ENCODE measurements at regions not wholly inside any gene's neighbourhood (a gene's known extent, or its start where the extent isn't known, plus 50 kb on each side); places are given as distances from the start of the nearest gene placed in this dataset.
"Not testable (repeated sequence)": the region's sequence is repeated elsewhere in the genome, so short reads cannot be mapped to it uniquely, and the experiment has no call there.

DNA sequence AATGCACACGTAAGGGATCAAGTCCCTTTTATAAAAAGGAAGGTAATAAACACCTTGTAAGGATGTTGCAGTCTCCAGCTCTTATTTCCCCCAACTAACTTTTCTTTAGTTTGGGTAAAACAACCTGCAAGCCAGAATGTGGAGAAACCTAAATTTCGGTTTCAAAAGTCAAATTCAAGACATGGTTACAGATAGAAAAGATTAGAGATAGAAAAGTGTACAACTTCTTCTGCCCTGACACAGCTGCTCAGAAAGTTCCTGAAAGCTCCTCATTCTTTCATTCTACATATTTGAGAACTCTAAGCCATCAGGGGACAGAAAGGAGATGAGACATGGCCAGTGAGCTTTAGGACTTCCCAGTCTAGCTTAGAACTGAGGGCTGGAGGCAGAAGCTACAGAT lies 574.9 kb downstream of the DIPK2A start:
- no peak for DNase-seq

DNA sequence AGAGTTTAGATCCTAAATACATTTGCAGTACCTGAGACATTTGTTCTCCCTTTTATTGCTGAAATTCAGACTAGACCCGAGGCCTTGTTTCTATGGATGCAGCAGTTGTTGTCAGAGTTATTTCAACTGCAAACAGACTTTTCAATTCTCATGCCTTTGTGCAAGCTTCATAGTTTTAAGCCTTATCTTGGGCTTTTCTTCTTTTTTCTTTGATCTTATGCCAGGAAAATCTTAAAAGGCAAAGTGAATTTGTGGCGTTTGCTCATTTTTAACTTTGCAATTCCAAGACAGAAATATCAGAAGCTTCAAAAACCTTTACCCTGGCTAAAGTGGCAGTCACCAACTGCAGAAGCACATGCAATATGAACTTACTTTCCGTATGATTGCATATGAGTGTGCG lies 576.7 kb downstream of the DIPK2A start:
- DNase-seq: no peak

DNA sequence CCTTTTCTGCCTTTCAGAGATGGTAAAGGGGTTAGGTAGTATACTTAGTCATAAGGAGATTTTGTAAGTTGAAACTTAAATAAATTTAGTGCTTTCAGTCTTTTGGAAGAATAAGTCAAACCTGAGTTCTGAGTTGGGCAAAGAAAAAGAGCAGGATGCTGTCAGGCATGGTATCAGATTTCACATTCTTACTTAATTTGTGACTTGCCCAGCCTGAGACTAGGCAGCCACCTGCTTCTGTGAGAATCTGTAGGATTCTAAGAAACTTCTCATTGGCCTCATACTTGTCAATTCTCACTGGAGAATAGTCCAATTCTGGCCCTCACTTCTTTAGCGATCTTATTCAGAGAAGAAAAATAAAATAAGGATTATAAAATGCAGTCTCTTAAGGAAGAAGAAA lies 577.5 kb downstream of the DIPK2A start:
- no peak for DNase-seq

DNA sequence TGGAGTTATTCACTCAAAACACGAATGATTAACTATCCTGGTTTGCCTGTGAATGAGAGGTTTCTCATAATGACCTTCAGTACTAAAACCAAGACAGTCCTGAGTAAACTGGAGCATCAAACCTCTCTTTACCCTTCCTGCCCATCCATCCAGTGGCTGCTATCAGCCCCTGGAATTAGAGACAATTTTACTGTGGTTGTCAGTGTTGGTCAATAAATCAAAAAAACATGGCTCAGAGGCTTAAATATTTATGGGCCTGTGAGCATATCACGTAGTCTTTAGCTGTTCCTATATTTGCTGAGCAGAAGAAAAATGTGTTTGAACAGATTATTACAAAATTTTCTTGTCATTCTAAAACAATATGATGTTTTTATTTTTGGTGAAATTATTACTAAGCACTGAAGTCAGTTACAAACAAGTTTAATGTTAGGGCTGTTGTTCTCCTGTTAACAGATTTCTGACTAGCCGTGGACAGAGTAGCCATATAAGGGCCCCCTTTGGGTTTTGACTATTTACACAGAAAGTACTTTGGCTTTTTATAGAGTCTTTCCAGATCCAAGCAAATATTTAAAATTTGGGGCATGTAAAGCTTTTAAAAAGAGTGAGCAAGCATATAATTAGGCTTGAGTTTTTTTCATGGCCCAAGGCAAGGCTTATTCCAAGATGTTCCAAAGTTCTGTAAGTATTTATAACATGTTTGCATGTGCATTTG lies 580.9 kb downstream of the DIPK2A start:
- no peak for DNase-seq

DNA sequence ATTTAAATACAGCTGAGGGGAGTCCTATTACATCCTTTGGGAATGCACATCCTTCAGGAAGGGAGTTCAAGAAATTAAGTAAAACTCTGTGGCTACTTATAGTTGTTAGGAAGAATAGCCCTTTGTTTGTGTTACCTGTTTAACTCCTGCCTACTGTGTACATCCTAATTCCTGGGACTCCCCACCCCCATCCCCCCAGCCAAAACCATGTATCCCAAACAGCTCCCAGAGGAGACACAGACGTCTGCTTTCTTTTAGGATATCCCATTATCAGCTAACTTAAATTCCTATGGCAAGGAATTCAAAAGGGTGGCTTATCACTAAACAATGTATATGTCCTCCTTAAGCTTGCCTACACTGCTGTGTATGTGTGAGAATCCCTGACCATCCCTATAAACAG lies 581.7 kb downstream of the DIPK2A start:
- no peak for DNase-seq

DNA sequence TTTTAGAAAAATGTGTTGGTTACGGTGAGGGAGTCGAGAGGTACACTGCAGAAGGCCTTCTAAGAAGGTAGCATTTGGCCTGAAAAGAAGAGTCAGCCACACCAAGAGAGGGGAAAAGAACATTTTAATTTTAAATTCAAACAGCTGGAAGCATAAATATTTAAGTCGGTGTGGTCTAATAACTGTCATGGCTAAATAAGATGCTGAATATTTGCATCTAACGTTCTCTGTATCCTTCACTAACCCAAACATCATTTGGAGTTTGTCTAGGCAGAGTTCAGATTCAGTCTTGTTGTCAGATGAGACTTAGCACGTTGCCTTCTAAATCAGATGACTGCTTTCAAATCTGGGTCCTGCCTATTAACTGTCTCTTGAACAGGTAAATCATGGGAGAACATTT lies 583.3 kb downstream of the DIPK2A start:
- no peak for DNase-seq

DNA sequence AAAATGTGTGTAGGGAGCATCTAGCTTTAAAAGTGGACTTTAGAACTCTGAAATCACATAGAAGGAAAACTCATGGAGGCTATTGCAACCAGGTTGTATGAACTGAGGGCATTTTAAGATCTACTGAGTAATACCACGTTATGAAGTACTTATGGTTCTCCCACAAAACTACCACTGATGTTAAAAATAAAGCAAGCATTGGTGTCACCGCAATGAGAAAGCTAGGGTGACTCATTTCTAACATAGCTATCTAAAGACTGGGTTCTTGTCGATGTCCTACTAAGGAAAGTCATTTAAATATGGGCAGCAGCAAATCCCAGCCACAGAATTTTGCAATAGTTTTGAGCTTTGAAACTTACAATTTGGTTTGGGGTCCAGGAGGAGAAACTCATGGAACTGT lies 584.8 kb downstream of the DIPK2A start:
- DNase-seq: no peak

DNA sequence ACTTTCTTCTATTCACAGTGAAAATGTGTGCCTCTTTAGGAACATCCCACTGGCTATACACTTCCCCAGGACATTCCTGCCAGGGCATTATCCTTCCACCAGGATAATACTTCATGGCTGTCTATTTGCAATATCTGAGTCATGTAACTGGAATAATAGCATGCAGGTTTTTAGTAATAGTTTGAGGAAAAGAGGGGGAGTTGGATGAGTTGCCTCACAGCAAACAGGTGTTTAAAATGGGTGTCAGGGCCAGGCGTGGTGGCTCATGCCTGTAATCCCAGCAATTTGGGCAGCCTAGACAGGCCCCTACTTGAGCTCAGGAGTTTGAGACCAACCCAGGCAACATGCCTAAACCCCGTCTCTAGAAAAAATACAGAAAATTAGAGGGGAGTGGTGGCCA lies 585.9 kb downstream of the DIPK2A start:
- DNase-seq: no peak

DNA sequence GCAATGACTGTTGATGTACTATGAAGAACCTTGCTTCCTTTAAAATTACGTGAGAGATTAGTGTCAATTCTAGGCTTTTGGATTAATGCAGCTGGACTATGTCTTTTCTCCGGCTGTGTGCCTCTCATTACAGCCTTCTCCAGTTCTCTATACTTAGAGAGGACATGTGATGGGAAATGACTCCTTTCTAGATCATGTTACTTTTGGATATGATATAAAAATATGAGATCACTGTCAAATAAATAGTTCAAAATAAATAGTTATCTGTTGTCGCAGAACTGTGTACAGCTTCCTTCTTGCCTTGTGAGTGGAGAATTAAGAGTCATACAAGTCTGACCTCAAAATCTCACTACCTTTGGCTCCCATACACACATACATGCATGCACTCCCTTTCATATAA lies 592.4 kb downstream of the DIPK2A start:
- no peak for DNase-seq

DNA sequence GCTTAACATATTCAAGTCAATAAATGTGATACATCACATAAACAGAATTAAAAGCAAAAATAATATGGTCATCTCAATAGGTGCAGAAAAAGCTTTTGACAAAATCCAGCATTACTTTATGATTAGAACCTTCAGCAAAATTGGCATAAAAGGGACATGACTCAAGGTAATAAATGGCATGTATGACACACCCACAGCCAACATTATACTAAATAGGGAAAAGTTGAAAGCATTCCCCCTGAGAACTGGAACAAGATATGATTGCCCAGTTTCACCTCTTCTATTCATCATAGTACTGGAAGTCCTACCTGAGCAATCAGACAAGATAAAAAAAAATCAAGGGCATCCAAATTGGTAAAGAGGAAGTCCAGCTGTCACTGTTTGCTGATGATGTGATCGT lies 594.7 kb downstream of the DIPK2A start:
- no peak for DNase-seq

DNA sequence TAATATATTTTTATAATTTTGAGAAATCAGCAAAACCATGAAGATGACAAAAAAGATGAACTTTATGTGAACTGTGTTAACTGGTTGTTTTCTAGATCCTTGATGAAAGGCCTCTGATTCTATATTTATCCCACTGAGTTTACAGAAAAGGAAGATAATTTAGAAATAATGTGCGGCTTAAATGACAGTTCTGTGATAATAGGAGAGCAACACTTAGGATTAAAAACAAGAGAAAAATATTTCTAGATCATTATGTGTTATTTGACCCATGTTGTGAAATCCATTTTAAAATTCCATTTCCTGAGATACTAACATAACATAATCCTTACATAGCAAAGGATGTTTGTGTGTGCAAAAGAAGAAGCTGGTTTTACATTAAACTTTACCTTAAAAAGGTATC lies 598.0 kb downstream of the DIPK2A start:
- DNase-seq: no peak

DNA sequence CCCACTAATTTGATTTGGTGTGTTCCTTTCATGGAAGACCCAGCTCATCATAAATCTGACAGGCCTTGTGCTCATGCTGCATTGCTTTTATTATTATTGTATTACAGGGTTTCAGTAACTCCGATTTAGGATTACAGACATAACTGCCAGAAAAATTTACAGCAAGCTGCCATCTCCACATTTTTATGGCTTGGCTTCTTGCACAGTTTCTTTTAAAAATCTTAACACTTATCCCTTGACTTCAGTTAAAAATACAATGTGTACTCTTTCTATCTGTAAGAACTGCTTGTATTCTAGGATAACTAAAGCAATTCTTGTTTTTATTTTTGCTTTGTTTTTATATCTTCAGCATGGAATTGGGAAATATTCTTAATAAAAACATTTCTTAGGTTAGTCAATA lies 612.2 kb downstream of the DIPK2A start:
- no peak for DNase-seq

DNA sequence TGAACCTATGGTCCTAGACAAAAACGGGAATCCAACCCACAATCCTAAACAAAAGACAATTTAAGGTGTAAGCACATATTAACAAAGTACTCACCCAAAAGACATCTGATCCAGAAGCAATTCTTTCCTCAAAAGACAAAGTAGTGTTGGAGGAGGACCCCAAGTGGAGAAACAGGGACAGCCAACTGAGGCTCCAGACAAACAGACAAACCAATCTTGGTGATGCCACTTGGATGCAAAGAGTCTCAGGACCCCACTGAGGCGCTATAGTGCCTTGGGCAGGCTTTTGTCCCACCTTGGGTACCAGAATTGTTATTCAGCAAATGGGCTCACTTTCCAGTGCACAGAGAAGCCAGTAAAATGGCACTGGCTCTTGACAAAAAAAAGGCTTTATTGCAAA lies 613.8 kb downstream of the DIPK2A start:
- no peak for DNase-seq

DNA sequence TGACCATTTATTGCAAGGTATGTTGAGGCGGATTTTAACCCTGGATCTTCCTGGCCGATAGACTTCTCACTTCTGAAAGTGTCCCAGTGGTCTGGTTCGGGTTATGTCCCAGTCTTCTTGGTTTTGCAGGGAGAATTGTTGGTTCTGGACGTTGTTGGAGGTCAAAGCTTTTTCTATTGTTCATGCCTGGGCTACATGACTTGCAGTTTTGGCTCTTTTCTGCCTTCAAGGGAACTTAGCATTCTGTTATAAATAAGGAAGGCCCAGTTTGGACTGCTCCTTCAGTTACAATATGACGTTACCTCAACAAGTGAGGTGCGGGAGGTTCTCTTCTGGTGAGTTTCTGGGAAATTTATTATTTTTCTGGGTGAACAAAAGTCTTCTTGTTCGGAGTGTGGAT lies 614.3 kb downstream of the DIPK2A start:
- no peak for DNase-seq

DNA sequence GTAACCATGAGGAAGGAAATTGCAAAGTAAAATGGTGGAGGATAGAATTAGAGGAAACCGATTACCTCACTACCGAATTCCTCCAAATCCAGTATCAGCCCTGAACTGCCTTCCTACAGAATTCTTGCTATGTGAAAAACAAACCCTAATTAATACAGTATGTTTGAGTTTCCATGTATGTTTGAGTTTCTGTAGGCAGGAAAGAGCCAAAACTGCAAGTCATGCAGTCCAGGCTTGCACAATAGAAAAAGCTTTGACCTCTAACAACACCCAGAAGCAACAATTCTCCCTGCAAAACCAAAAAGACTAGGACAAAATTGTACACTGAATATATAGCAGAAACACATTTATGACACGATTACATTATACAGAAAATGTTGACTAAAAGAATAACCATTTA lies 614.8 kb downstream of the DIPK2A start:
- DNase-seq: no peak

DNA sequence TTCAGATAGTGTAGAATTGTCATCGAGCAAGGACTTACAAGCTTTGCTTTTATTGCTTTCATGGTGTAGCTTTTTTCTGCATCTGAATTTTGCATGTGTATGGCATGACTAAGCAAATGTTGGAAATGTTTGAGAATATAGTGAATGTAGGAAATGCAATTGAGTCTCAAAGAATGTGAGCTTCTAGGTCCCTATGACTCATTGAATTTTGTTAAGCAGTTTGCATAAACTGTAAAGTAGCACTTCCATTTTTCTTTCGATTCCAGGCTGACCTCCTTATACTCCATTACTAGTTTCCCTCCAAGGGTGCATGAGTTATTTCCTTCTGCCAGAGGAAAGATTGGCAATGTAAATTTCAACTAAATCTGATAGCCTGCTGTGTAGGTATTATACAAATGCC lies 619.2 kb downstream of the DIPK2A start:
- no peak for DNase-seq

DNA sequence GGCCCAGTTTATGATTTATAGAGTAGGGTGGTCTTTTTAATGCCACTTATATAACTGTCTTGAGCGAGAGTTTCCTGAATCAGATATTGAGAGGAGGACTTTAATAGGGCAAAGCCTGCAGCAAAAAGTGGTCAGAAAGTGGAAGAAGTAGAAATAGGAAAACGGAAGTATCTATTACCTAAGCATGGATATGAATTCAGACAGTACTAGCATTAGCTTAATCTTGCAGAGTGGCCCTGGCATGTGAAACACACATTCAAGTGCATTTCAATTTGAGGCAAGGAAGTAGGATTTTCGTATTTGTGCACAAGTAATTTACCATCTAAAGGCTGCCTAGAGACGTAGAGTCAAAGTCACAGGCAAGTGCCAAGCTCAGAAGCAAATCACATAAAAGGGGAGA lies 622.3 kb downstream of the DIPK2A start:
- DNase-seq: no peak

DNA sequence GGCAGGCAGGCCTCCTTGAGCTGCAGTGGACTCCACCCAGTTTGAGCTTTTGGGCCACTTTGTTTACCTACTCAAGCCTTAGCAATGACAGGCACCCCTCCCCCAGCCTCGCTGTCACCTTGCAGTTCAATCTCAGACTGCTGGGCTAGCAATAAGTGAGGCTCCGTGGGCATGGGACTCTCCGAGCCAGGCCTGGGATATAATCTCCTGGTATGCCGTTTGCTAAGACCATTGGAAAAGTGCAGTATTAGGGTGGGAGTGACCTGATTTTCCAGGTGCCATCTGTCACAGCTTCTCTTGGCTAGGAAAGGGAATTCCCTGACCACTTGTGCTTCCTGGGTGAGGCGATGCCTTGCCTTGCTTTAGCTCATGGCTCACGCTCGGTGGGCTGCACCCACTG lies 648.6 kb downstream of the DIPK2A start:
- DNase-seq: not testable (repeated sequence)

DNA sequence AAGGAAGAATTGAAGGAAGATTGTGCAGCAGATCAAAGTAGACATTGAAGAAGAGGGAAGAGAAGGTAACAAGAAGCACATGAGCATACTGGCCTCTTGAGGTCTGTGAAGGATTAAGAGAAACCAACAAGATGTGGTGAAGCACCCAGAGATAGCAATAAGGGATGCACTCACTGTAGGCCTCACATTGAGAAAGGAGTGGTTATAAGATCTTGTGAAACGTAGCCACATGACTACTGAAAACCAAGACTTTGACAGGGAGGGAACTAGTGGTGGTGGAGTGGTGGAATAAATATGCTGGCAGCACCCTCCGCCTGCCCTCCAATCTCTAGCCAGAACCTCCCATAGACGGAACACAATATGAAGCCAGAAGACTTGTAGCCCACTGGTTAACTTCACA lies 651.2 kb downstream of the DIPK2A start:
- DNase-seq: no peak

DNA sequence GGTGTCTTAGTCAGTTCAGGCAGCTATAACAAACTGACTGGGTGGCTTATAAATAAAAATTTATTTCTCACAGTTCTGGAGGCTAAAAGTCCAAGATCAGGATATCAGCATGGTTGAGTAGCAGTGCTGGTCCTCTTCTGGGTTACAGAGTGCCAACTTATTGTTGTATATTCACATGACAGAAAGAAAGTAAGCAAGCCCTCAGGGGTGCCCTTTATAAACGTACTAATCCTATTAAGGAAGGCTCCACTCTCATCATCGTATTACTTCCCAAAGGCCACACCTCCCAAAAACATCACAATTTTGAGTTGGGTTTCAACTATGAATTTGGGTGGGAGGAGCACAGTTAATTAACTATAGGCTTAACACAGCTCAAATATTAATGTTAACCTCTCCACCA lies 653.0 kb downstream of the DIPK2A start:
- no peak for DNase-seq

DNA sequence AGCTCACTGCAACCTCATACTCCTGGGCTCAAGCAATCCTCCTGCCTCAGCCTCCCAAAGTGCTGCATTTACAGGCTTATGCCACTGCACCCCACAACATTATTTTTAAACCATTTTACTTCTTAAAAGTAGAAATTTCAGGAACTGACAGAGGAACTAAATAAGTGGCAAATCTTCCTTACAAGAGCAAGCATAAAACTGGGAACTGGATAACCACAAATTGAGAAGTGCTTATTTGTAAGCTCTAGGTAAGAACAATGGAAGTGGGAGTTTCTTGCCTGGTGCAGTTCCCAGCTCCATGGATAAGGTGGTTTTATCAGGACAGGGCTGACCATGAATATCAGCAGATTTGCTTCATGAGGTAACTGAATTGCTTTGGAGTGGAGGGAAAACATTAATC lies 655.2 kb downstream of the DIPK2A start:
- DNase-seq: no peak

DNA sequence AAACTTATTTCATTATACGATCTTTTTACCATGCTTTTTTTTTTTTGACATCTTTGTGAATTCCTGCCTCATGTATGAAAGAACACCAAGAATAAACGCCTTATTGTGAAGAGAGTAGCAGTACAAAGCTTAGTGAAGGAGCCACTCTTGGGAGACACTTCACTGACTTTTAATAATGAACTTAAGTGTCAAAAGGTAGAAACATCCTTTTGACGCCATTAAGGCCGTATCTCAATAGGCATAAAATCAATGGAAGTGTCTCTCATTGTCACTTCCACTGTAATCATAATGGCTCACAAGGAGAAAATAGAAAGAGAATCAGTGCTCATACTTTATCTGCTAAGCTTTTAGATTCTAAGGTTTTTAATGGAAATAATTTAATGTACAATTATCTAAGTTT lies 657.8 kb downstream of the DIPK2A start:
- DNase-seq: no peak

DNA sequence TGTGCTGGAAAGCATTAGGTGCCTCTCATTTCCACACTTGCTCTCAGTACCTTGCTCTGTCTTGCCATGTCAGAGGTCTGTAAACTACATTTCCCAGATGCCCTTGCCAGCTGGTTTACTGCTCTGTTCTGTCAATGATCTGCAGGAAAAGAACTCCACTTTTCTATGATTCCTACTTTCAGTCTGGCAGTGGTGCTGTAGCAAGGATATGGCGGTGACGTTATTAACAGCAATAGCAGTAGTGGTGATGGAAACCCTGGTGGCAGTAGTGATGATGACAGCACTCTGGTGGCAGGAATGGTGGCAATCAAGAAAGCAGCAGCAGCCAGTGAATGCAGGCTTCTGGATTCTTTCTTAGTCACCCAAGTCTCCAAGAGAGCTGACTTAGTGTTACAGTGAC lies 665.2 kb downstream of the DIPK2A start:
- DNase-seq: no peak

DNA sequence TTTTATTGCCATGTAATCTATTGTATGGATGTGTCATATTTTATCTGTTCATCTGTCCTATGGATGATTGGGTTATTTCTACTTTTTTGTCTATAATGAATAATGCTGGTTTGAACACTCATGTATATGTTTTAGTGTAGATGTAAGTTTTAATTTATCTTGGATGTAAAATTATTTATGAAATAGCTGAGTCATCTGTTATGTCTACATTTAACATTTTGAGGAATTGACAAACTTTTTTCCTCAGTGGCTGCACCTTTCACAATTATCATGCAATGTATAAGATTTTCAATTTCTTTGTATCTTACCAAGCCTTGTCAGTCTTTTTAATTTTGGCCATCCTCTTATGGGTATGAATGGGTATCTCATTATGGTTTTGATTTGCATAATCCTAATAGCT lies 666.4 kb downstream of the DIPK2A start:
- DNase-seq: no peak

DNA sequence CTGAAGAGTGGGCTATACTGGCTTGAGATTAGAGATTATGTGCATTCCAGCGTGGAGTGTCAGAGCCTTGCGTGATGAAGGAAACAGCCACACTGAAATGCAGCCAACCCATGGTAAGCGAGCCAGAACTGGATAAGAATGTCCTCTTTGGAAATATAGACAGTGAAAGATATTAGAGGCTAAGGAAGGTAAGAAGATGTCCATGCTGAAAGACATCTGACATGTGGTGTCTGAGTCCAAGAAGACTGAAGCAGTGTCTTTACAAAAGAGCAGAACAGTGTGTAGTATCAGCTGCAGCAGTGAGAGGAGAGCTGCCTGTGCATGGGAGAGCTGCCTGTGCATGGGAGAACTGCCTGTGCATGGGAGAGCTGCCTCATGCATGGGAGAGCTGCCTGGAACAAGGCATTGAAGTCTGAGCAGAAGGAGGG lies 672.2 kb downstream of the DIPK2A start:
- no peak for DNase-seq

DNA sequence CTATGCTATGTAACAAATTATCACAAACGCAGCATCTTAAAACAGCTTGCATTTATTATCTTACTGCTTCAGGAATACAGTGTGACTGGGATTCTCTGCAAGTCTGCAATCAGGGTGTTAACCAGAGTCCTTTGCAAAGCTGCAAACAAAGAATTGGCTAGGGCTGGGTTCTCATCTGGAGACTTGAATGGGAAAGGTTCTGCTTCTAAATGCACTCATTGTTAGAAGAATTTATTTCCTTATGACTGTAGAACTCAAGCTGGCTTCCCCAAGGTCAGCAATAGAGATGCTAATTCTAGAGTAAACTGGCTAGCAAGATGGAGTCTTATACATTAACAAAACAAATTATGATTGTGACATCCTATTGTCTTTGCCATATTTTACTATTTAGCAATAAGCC lies 673.7 kb downstream of the DIPK2A start:
- no peak for DNase-seq

Data from right forelimb (tissue), 1 donor.